ENCODE measurements at regions not wholly inside any gene's neighbourhood (a gene's known extent, or its start where the extent isn't known, plus 50 kb on each side); places are given as distances from the start of the nearest gene placed in this dataset.
"Not testable (repeated sequence)": the region's sequence is repeated elsewhere in the genome, so short reads cannot be mapped to it uniquely, and the experiment has no call there.

DNA sequence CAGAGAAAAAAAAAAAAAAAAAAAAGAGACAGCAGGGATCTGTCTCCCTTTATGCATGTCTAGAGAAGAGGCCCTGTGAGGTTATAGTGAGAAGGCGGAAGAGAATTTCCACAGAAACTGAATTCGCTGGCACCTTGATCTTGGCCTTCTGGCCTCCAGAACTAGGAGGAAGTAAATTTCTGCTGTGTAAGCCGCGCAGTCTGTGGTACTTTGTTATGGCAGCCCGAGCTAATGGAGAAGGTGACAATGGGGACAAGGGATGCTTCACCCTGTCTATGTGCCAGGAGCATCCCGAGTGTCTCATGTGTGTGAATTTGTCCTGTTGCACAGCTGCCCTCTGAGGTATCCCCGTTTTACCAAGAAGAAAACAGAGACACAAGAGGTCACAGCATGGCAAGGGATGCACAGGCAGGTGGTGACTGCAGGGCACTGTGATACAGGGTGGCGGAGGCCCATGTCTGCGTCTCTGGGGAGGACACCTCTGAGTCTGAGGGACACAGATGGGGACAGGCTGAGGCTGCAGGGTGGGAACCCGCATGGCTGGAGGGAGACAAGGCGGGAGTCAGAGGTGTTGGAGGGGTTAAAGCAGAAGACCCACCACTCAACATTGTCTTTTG is 100.3 kb downstream of the CRLF3 start:
- H3K4me1 ChIP-seq (ENCODE audit: insufficient read depth, low read length, poor library complexity, severe bottlenecking); POLR2A ChIA-PET (ENCODE audit: low non-redundant PET); H3K9me3 ChIP-seq (ENCODE audit: low read depth, low read length, poor library complexity, severe bottlenecking); BruUV-seq (replicated peaks); intact Hi-C loops (cut with micrococcal nuclease; ENCODE audit: unreplicated experiment); H3K27ac ChIP-seq (ENCODE audit: low read depth, low read length, poor library complexity, severe bottlenecking); H3K36me3 ChIP-seq (ENCODE audit: insufficient read depth, low read length, poor library complexity, severe bottlenecking); H3K27me3 ChIP-seq (replicated peaks; ENCODE audit: insufficient read depth, low read depth, low read length, poor library complexity); DNase-seq (ENCODE audit: low spot score); CTCF ChIA-PET; H3K4me3 ChIP-seq (ENCODE audit: low read depth, low read length, poor library complexity, severe bottlenecking): not testable (repeated sequence)

DNA sequence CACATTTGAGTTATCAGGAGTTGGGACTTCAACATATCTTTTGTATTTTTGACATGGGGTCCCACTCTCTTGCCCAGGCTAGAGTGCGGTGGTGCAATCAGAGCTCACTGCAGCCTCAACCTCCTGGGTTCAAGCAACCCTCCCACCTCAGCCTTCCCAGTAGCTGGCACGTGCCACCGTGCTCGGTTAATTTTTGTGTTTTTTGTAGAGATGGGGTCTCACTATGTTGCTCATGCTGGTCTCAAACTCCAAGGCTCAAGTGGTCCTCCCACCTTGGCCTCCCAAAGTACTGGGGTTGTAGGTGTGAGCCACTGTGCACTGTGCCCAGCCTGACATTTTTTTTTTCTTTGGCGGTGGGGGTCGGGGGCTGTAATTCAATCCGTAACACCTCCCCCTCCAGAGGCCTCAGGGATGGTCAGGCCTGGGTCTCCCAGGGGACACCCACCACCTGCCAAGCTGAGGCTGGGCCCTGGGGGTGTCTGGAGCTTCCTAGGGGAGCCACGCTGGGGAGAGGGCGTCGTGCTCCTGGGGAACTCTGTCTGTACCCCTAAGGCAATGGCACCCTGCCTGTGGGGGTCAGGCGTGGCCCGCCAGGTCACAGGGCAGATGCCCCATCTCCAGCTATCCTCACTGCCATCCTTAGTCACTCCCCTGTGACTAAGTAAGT is 102.2 kb downstream of the CRLF3 start:
- H3K4me1 ChIP-seq (ENCODE audit: insufficient read depth, low read length, poor library complexity, severe bottlenecking); BruUV-seq (replicated peaks); H3K9me3 ChIP-seq (ENCODE audit: low read depth, low read length, poor library complexity, severe bottlenecking); H3K27ac ChIP-seq (ENCODE audit: low read depth, low read length, poor library complexity, severe bottlenecking); DNase-seq (ENCODE audit: low spot score); intact Hi-C loops (cut with micrococcal nuclease; ENCODE audit: unreplicated experiment); POLR2A ChIA-PET (ENCODE audit: low non-redundant PET); CTCF ChIA-PET; H3K36me3 ChIP-seq (ENCODE audit: insufficient read depth, low read length, poor library complexity, severe bottlenecking); H3K4me3 ChIP-seq (ENCODE audit: low read depth, low read length, poor library complexity, severe bottlenecking); H3K27me3 ChIP-seq (replicated peaks; ENCODE audit: insufficient read depth, low read depth, low read length, poor library complexity): not testable (repeated sequence)

DNA sequence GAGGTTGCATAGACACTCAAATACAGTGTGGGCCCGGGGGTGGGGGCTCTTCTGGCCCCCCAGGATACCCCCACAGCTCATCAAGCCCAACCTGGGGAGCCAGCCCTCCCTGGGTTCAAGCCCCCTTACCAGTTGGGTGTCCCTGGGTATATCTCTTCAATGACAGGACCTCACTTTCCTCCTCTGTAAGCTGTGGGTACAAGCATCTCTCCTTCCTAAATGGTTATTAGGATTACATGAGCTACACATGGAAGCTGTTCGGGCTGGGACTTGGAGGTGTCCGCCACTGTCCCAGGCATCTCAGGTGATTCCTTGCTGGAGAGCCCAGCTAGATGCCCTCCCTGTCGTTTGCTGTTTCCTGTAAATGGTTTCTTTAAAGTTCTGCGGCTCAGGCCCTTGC is 103.5 kb downstream of the CRLF3 start:
- POLR2A ChIA-PET (ENCODE audit: low non-redundant PET); intact Hi-C loops (cut with micrococcal nuclease; ENCODE audit: unreplicated experiment); BruUV-seq (replicated peaks); H3K27me3 ChIP-seq (replicated peaks; ENCODE audit: insufficient read depth, low read depth, low read length, poor library complexity); H3K9me3 ChIP-seq (ENCODE audit: low read depth, low read length, poor library complexity, severe bottlenecking); H3K4me1 ChIP-seq (ENCODE audit: insufficient read depth, low read length, poor library complexity, severe bottlenecking); CTCF ChIA-PET; DNase-seq (ENCODE audit: low spot score); H3K4me3 ChIP-seq (ENCODE audit: low read depth, low read length, poor library complexity, severe bottlenecking); H3K36me3 ChIP-seq (ENCODE audit: insufficient read depth, low read length, poor library complexity, severe bottlenecking); H3K27ac ChIP-seq (ENCODE audit: low read depth, low read length, poor library complexity, severe bottlenecking): not testable (repeated sequence)

DNA sequence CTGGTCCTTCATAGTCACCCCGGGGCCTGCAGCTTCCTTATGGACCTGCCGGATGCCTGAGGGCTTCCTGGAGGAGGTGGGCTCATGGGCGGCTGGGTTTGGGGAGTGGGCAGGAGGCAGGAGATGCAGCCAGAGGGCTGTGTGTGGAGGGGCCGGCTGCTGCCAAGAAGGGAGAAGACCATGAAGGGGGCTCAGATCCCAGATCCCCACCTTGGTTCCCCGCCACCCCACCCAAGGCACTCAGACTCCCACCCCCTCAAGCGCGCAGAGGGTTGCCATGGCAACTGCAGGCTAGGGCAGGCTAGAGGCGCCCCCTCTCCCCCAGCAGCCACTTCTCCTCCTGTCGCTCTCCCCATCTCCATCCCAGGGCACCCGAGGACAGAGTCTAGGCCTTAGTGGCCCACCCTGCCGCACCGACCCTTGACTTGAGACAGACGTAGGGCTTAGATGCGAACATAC is 104.5 kb downstream of the CRLF3 start:
- intact Hi-C loops (cut with micrococcal nuclease; ENCODE audit: unreplicated experiment): no loop called here
- ChIA-PET CTCF (no interaction called here), POLR2A (ENCODE audit: low non-redundant PET) (no interaction called here)

More for the DNA sequence above, 104.5 kb downstream of the CRLF3 start:
- Histone ChIP-seq H3K27me3 (replicated peaks; ENCODE audit: insufficient read depth, low read depth, low read length, poor library complexity) (no peaks in the 10 kb centered on the region), H3K9me3 (ENCODE audit: low read depth, low read length, poor library complexity, severe bottlenecking) (no peaks in the 10 kb centered on the region), H3K27ac (ENCODE audit: low read depth, low read length, poor library complexity, severe bottlenecking) (no peak overlapping the region), H3K36me3 (ENCODE audit: insufficient read depth, low read length, poor library complexity, severe bottlenecking) (no peaks in the 10 kb centered on the region), H3K4me3 (ENCODE audit: low read depth, low read length, poor library complexity, severe bottlenecking) (no peak overlapping the region), H3K4me1 (ENCODE audit: insufficient read depth, low read length, poor library complexity, severe bottlenecking) (no peaks in the 10 kb centered on the region)
- BruUV-seq (replicated peaks): no TSS peak
- no peak for DNase-seq (ENCODE audit: low spot score)
- no peak for TF ChIP-seq EZH2 (IDR thresholded peaks at IDR 0.05; ENCODE audit: borderline replicate concordance, low read depth, low read length, poor library complexity, severe bottlenecking)
- TF ChIP-seq, protein P1, sequence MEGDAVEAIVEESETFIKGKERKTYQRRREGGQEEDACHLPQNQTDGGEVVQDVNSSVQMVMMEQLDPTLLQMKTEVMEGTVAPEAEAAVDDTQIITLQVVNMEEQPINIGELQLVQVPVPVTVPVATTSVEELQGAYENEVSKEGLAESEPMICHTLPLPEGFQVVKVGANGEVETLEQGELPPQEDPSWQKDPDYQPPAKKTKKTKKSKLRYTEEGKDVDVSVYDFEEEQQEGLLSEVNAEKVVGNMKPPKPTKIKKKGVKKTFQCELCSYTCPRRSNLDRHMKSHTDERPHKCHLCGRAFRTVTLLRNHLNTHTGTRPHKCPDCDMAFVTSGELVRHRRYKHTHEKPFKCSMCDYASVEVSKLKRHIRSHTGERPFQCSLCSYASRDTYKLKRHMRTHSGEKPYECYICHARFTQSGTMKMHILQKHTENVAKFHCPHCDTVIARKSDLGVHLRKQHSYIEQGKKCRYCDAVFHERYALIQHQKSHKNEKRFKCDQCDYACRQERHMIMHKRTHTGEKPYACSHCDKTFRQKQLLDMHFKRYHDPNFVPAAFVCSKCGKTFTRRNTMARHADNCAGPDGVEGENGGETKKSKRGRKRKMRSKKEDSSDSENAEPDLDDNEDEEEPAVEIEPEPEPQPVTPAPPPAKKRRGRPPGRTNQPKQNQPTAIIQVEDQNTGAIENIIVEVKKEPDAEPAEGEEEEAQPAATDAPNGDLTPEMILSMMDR (conservative IDR thresholded peaks at IDR 0.05; ENCODE audit: low read depth, low read length): no peak

All from A673 (cell line).